CD4-positive, alpha-beta T cell treated with Interleukin-15 for 4 hours (primary cell): ENCODE measurements at regions not wholly inside any gene's neighbourhood (a gene's known extent, or its start where the extent isn't known, plus 50 kb on each side); places are given as distances from the start of the nearest gene placed in this dataset.

ENCODE experiments used
- DNase-seq: peaks from one replicate; pipeline ENCODE4 v3.0.0-alpha.2; 2020; ENCODE audit warnings: low spot score

DNA sequence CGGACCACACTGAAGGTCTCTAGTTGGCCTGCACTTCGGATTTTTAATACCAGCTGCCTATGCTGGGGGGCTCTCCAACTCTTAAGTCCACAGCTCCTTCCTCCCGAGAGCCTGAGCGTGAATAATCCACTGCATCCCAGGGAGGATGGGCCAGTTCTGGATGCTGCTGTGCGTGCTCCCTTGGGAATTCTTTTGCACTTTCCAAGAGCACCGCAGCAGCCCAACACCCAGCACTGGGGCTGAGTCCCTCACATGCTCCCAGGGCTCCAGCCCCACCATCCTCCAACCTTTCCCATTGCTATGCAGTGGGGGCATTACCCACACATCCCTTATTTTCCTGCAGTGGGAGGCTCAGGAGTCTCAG lies 136.4 kb upstream of the IQSEC1 start:
- DNase-seq, result no peak

GRCh38 chr3:13208706-13209633 lies 135.7 kb upstream of the IQSEC1 start:
- DNase-seq, result no peak

GRCh38 chr3:13207975-13208705 lies 134.9 kb upstream of the IQSEC1 start:
- no peak for DNase-seq

GRCh38 chr3:13207578-13207922 lies 134.3 kb upstream of the IQSEC1 start:
- no peak for DNase-seq

- DNase-seq, result no peak
Measured at GRCh38 chr3:13206799-13207577, 133.8 kb upstream of the IQSEC1 start.

DNA sequence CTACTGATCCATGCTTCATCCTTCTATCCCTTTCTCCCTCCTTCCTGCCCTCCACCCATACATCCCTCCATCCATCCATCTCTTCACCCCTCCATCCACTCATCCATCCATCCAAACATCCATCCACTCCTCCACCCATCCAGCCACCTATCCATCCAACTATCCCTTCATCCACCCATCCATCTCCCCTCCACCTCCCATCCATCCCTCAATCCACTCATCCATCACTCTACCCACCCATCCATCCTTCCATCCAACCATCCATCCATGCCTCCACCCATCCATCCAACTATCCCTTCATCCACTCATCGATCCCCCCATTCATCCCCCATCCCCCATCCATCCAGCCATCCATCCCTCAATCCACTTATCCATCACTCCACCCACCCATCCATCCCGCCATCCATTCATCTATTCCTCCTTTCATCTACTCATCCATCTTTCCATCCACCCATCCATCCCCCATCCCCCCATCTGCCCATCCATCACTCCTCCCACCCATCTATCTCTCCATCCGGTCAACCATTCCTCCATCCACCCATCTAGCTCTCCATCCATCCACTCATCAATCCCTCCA lies 132.4 kb upstream of the IQSEC1 start:
- DNase-seq, result no peak

- DNase-seq, result no peak
Measured at GRCh38 chr3:13204177-13204581, 130.9 kb upstream of the IQSEC1 start.

DNA sequence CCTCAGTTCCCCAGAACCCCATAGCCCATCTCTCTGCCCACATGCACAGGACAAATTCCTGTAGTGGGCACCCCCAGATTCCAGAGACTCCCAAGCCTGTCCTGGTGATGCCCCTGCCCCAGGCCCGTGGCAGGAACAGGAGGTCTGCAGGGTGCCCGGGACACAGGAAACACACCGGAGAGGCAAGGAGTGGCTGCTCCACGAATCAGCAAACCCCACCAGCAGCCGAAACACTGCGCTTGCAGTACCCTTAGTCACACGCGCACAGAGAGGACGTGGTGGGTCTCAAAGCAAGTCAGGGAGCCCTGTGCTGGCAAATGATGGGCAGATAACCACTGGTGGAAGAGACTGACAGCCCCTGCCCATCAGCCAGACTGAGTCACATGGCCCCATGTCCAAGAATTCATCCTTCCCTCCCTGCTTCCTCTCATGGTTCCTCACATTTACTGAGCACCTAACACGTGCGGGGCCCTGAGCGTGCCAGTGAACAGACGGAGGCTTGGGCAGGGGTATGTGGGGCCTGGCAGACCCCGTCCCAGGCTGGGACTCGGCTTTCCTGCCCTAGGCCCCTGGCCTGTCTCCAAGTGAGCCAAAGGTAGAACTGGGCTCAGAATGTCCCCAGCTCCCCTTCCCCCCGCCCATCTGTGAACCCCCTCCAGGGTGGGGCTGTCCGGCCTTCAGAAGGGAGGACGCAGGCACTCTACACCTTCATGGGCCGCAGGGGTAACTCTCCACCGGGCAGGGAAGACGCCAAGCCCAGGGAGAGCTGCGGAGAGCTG lies 130.4 kb upstream of the IQSEC1 start:
- DNase-seq, result no peak

GRCh38 chr3:13202744-13203397 lies 129.6 kb upstream of the IQSEC1 start:
- no peak for DNase-seq

DNA sequence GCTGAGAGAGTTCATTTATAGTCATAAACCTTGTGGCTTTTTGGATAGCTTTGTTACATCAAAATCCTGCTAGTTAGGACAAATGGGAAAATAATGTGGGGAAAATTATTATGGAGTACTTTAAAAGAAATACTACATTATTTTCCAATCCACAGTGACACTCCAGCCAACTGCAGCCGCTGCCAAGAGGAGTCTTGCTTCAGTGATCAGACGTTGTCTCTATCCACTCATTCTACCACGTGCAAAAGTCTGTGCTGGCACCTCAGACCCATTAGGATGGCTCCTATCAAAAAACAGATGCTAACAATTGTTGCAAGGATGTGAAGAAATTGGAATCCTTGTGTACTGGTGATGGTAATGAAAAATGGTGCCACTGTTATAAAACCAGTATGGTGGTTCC lies 128.6 kb upstream of the IQSEC1 start:
- DNase-seq, result no peak

DNA sequence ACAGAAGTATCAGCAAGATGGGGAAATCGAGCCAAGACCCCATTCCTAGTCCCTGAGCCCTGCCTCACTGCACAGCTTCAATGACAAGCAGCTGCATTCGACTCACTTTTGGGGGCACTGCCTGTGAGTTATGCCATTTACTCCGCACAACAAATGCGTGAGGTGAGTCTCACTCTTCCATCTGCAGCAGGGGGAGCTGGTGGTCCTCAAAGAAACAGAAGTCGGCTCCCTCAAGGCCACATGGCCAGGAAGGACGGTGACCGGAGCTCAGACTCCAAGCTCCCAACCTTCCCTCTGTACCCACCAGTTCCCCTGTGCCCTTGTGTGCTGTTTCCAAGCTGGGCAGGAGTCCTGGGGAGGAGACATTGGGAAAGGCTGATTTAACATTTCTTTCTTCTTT lies 127.7 kb upstream of the IQSEC1 start:
- DNase-seq, result no peak

- DNase-seq, result no peak
Measured at GRCh38 chr3:13200465-13200864, 127.2 kb upstream of the IQSEC1 start.

DNA sequence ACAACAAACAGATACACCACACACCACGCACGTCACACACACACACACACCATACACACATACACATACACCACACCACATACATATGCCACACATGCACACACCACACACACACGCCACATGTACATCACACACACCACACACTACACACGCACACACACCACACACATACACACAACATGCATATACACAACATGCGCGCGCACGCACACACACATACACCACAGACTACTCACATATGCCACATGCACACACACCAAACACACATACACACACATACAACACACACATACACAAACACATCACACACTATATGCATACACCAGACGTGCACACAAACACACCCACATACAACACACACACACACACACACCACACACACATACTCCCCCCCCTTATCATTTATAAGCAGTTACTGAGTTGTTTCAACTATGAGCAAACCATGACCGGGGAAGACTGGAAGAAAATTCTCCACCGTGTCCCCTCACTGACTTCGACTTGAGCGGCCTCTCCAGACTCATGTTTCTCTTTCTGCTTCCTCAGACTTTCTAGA lies 126.7 kb upstream of the IQSEC1 start:
- no peak for DNase-seq

DNA sequence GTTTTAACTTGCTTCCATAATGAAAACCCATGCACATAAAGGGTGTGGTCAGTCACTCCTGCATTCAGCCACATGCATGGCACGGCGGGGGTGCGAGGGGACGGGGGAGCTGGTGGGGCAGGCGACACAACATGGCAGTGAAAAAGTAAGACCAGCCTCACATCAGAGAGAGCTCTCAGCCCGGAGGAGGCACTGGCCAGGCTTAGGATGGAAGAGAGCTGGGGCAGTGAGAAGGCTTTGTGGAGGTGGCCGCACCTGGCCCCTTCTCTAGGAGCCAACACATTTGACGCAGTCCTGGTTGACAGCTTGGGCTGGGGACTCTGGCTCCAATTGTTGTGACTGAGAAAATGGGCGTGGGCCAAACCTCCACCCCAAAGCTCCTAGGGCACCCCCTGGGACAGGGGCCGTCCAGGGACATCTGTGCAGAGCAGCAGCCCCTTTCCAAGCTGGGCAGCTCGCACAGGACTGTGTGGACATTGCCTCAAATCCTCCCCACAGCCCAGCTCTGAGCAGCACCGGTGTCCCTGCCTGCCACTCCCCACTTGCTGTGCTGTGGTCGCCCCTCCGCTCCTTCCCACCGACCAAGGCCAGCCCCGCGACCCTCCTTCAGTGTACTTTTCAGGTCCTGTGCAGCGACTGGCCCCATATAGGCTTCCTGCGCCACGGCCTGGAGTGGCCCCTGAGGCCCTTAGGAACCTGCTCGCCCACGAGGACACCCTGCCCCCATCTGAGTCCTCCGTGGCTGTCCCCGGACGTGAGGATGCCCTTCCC lies 126.0 kb upstream of the IQSEC1 start:
- no peak for DNase-seq

DNA sequence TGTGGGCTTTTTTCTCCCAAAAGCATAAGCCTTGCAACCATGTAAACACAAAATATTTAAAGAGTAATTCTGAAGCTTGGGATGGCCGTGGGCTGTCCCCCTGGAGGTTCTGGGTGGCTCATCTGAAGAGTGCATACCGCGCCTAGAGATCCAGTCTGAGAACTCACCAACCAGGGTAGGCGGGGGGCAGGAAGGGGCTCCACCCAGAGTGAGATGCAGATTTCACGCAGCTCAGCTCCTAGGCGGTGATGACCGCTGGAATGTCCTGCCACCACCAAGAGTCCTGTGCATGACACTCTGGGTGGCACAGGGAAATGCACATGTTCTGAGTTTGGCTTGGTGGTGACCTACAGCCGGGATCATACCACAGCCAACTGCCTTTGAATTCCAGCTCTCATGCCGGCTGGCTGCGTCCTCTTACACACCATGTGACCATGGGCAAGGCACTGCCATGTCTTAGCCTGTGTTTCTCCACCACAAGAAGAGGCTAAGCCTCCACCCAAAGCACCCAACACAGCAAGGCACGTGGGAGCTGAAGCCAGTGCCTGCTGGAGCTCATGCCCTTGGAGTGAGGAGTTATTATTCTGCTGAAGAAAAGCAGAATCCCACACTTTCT lies 125.1 kb upstream of the IQSEC1 start:
- DNase-seq, result no peak

GRCh38 chr3:13197795-13198194 lies 124.6 kb upstream of the IQSEC1 start:
- DNase-seq, result no peak

GRCh38 chr3:13197281-13197680 lies 124.1 kb upstream of the IQSEC1 start:
- DNase-seq, result no peak

- DNase-seq, result no peak
Measured at GRCh38 chr3:13195374-13195773, 122.1 kb upstream of the IQSEC1 start.
